GM12892 (cell line): ENCODE measurements at regions not wholly inside any gene's neighbourhood (a gene's known extent, or its start where the extent isn't known, plus 50 kb on each side); places are given as distances from the start of the nearest gene placed in this dataset.
"Not testable (repeated sequence)": the region's sequence is repeated elsewhere in the genome, so short reads cannot be mapped to it uniquely, and the experiment has no call there.

Experiments
- DNase-seq: peaks from one replicate; pipeline ENCODE4 v3.0.0; 2011; ENCODE audit not compliant: insufficient read length
- FAIRE-seq: peaks from 2 replicates; lab custom pipeline; 2011; peaks lifted over from hg19 to GRCh38; lab: Jason Lieb, UNC
- POLR2A ChIP-seq: IDR thresholded peaks from 2 replicates; pipeline ENCODE4 v1.6.1; 2011; ENCODE audit warnings: low read depth, low read length, control low read depth
- POLR2AphosphoS5 ChIP-seq: IDR thresholded peaks from 2 replicates; pipeline ENCODE4 v1.6.1; 2011; ENCODE audit warnings: low read depth, low read length, control low read depth
- TAF1 ChIP-seq: IDR thresholded peaks from 2 replicates; pipeline ENCODE4 v1.6.1; 2011; ENCODE audit warnings: low read depth, mild to moderate bottlenecking, control low read depth, low read length, borderline replicate concordance

DNA sequence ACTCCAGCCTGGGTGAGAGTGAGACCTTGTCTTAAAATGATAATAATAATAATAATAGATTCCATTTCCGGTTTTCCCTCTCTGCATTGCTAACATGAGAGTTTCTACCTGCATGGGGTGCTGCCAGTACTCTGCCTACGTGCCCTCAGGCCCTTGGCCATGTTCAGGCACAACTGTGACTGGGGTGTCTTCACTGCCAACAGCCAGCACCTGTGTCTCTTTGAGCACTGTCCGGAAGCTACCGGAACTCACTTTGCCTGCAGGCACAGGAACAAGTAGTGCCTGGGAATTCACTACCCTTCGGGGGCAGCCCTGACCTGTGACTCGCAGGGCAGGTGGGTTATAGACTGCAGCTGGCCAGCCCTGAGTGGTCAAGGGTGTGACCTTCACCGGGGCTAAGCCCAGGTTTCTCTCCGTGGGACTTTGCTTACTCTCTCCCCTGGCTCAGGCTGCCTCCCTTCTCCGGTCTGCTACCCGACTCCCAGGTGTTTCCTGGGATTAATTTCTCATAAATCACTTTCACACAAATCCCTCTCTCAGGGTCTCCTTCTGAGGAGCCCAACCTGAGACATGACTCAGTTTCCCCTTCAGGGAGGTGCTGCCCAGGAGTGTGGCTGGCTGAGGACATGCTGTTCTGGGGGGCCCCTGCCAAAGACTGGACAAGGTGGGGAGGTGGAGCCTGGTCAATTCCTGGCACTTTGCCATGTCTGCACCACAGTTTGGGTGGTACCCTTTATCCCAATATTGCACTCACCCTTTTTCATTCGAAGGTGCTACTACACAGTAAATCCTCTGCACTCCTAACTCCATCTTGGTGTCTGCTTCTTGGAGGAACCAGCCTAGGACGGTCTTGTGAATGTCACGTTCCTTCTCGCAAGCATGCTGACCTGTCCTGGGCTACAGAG, 79.5 kb upstream of the RALGAPA2 start:
- FAIRE-seq (no peak), DNase-seq (no peak)
- no peak for TF ChIP-seq POLR2A
- no peak for TF ChIP-seq POLR2AphosphoS5
- TF ChIP-seq TAF1, result no peak

DNA sequence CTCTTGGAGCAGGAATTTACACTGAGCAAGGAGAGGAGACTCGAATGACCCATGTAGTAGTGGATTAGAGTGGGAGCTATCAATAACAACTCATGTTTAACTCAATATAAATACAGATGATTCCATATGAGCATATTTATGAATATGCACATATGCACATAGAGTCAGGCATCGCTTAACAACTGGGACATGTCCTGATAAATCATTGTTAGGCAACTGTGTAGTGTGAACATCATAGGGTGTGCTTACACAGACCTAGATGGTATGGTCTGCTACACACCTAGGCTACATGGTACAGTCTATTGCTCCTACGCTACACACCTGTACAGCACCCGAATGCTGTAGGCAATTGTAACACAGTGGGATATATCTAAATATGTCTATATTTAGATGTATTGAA, 75.9 kb upstream of the RALGAPA2 start:
- TF ChIP-seq POLR2A, result no peak
- no peak for TF ChIP-seq POLR2AphosphoS5
- TF ChIP-seq TAF1, result no peak
- FAIRE-seq (no peak), DNase-seq (no peak)

DNA sequence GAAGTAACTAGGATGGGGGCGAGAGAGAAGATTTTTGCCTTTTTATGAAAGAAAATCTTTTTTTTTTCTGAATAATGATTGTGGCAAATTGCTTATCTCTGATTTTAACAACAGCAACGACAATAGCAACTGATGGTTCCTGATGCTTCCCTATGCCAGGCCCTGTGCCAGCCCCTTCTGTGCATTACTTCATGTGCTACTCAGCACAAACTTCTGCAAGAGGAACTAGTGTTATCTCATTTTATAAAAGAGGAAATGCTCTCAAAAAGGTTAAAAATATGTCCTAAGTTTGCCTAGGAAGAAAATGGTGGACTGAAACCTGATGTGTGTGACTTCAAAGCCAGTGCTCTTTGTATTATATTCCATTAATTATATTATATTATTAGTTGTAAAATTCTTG, 74.0 kb upstream of the RALGAPA2 start:
- no peak for FAIRE-seq
- TF ChIP-seq POLR2A (no peak), POLR2AphosphoS5 (no peak), TAF1 (no peak)
- no peak for DNase-seq

DNA sequence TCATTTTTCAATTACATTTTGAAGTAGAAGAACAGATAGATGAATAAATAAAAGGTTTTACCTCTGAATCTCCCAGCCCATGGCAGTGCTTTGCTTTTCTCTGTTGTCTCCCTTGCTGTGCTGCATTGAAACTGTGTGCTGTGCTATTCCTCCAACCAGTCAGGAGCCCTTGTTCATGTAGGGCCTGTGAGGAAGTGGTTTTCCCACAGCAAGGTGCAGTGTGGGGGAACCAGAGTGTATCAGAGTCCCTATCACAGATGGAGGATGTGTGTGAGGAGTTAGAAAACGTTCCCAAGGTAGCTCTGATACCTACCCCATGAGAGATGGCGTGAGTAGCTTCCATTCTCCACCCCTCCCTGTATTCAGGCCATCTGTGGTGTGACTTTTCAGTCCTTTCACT, 72.8 kb upstream of the RALGAPA2 start:
- DNase-seq (no peak), FAIRE-seq (no peak)
- TF ChIP-seq POLR2A (no peak), TAF1 (no peak), POLR2AphosphoS5 (no peak)

DNA sequence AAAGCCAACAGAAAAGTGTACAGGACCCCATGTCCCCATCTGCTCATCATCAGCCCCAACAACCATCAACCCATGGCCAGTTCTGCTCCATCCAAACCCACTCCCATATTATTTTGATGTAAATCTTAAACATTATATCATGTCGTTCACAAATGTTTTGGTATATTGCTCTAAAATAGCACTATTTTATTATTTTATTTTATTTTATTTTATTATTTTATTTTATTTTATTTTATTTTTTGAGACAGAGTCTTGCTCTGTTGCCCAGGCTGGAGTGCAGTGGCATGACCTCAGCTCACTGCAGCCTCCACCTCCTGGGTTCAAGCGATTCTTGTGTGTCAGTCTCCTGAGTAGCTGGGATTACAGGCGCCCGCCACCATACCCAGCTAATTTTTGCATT, 72.0 kb upstream of the RALGAPA2 start:
- not testable (repeated sequence) for DNase-seq, FAIRE-seq

DNA sequence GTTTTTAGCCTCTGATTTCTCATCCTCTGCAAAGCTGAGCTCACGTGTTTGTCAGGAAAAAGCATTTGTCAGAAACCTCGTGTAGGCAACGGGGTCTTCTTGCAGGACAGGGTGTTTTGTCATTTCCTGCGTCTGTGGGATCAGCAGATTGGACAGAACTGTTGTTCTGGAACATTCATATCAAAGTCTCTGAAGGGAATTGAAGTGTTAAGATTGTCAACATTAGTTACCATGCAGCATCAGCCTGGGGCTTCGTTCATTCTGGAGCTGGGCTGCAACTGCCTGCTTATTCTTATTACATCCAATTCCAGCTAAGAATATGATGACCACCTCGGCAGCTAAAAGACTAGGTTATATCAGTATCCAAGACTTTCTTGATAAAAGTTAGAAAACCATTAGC, 71.0 kb upstream of the RALGAPA2 start:
- no peak for TF ChIP-seq POLR2AphosphoS5
- no peak for TF ChIP-seq POLR2A
- TF ChIP-seq TAF1, result no peak
- DNase-seq (no peak), FAIRE-seq (no peak)

DNA sequence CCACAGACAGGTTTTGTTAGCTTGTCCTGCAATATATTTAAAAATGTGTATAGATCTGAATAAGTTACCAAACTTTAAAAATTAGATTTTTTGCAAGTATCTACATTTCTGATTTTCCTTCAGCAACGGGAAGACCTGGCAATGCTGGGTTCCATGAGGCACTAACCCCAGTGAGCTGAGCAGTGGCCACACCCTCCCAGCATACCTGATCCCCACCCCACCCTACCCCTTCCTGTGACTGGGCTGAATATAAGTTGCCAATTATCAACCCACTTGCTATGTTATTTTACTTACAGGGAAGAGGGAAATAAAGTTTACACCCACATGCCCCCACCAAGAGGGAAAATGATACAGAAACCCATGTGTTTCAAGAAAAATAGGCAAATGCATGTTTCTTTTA, 70.3 kb upstream of the RALGAPA2 start:
- no peak for DNase-seq
- no peak for FAIRE-seq
- no peak for TF ChIP-seq TAF1
- no peak for TF ChIP-seq POLR2A
- no peak for TF ChIP-seq POLR2AphosphoS5

DNA sequence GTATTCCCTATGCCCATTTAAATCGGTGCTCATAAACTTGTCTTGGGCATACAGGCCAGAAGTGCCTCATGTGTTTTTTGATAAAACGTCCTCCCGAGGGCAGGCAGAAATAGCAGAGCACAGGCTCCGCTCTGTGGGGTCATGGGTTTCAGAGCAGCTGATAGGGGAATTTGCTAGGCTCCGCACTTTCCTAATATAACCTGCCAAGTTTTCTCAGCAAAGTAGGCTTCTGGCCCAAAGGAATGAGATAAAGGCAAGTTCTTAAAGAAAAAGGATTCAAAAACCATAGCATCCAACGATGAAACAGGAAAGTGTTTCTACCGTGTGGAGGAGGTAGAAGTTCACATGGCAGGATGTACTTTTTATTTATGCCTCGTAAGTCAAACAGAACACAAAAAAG, 69.8 kb upstream of the RALGAPA2 start:
- DNase-seq (no peak), FAIRE-seq (no peak)
- TF ChIP-seq POLR2AphosphoS5 (no peak), TAF1 (no peak), POLR2A (no peak)

DNA sequence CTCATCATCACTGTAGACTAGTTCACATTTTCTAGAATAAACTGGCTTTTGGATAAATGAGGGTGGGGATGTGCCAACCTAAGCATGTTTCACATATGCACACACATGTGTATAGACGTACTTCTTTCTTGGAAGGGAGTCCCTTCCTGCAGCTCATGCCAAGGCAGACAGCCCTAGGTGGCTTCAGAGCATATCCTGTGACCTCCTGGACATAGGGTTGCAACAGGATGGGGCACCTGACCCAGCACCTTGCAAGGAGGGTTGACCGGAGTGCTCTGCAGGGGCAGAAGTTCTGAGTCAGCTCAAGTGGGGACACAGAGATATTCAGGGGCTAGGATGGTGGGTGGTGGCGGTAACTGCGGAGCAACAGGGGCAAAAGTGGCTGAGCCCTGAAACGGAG, 68.6 kb upstream of the RALGAPA2 start:
- DNase-seq, result no peak
- TF ChIP-seq POLR2AphosphoS5, result no peak
- no peak for TF ChIP-seq TAF1
- no peak for TF ChIP-seq POLR2A
- FAIRE-seq, result no peak

DNA sequence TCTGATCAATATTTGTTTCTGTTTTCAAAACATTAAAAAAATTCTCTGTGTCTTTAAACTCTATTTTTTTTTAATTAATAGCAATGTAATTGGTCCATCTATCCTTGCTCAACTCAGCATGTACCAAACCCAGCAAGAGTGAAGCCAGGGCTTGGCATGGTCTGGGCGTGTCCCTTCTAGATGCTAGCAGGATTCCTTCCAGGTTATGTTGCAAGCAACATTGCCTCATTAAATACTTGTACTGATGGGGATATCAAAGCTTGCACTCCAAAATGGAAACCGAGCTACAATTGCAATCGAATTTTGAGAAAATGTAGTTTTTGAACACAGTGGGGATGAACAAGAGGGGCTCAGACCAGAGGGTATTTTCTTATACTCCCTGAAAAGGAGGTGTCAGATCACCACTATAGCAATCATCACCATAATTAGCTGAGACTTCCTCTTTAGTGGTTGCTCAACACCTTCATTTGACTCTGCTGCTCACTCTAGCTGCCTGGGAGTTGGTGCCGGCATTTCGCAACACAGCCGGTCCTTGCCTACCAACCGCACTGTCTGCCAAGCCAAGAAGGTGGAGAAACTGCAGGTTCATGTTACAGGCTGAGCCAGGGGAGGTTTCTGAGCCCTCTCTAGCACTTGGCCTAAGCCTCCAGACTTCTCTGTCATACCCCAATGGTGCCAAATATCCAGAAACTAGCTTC, 67.8 kb upstream of the RALGAPA2 start:
- DNase-seq (no peak), FAIRE-seq (no peak)
- TF ChIP-seq TAF1 (no peak), POLR2A (no peak), POLR2AphosphoS5 (no peak)

DNA sequence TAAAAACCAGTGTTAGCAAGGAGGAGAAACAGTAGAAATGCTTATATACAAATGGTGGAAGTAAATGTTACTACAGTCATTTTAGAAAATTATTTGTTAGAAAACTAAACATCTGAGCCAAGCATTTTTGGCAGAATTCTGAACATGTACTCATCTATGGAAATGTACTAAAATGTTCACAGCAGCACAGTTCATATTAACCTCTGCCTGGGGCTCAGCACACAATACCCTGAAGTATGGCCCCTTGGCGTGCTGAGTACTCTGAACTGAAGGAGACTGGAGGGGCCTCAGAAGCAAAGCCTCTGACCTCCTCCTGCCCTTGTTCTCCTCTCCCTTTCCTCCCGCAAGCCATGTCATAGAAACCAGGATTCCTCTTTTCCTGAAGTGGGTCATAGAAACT, 66.2 kb upstream of the RALGAPA2 start:
- DNase-seq, result no peak
- TF ChIP-seq POLR2AphosphoS5, result no peak
- no peak for TF ChIP-seq POLR2A
- no peak for TF ChIP-seq TAF1
- no peak for FAIRE-seq
